Thyroid gland (tissue), 4 donors: ENCODE measurements at regions not wholly inside any gene's neighbourhood (a gene's known extent, or its start where the extent isn't known, plus 50 kb on each side); places are given as distances from the start of the nearest gene placed in this dataset.

ENCODE experiments used
- DNase-seq, 2 donors: peaks; one replicate each; pipeline ENCODE4 v3.0.0-alpha.2; 2019
- H3K27ac ChIP-seq, 3 donors: fragments of 200-600 bp; sonication (generic); 1 replicate in 2 of 3; 2 replicates in 1 of 3; pipeline ENCODE4 v1.5.1; 2016 to 2019; ENCODE audit warnings: mild to moderate bottlenecking in 1 of 3, moderate library complexity in 1 of 3
- H3K27me3 ChIP-seq: fragments of 200-600 bp; sonication (generic); one replicate; pipeline ENCODE4 v1.5.1; 2019
- H3K36me3 ChIP-seq, 2 donors: fragments of 200-600 bp; sonication (generic); one replicate each; pipeline ENCODE4 v1.5.1; 2016 to 2019
- H3K4me1 ChIP-seq, 2 donors: fragments of 200-600 bp; sonication (generic); one replicate each; pipeline ENCODE4 v1.5.1; 2017 to 2019
- H3K4me3 ChIP-seq, 3 donors: fragments of 200-600 bp; sonication (generic); replicated peaks in 1 of 3; 1 replicate in 2 of 3; 2 replicates in 1 of 3; pipeline ENCODE4 v1.5.1; 2016; ENCODE audit warnings: mild to moderate bottlenecking in 1 of 3
- H3K9me3 ChIP-seq: fragments of 200-600 bp; sonication (generic); one replicate; pipeline ENCODE4 v1.5.1; 2017
- CTCF ChIP-seq, 6 experiments: fragments of 200-600 bp in 3 of 6; fragments of 450-650 bp in 3 of 6; sonication (generic) in 3 of 6; IDR thresholded peaks; one replicate each; pipeline ENCODE4 v1.5.1; 2016 to 2019; ENCODE audit warnings: antibody characterized with exemption in 6 of 6, mild to moderate bottlenecking in 2 of 6, inconsistent platforms in 1 of 6, moderate library complexity in 1 of 6
- POLR2A ChIP-seq, 2 donors: fragments of 450-650 bp; IDR thresholded peaks; one replicate each; pipeline ENCODE4 v1.6.1; 2017; ENCODE audit warnings: antibody characterized with exemption in 2 of 2, mild to moderate bottlenecking in 2 of 2, moderate library complexity in 1 of 2
- WGBS, 2 donors: methylation state at CpG; one replicate each; pipeline ENCODE4 v1.1.5; 2017; 5-methylcytosine and 5-hydroxymethylcytosine counted together
- intact Hi-C: fragments of 100-400 bp; cut with DNase I; formaldehyde crosslinking; loops from one replicate; pipeline ENCODE4 v1.15.1; 2023

GRCh38 chr4:34139346-34139745, 2105.0 kb downstream of the ARAP2 start:
- Histone ChIP-seq H3K4me3 (no peak overlapping the region), H3K27me3 (no peaks in the 10 kb centered on the region), H3K27ac (no peak overlapping the region), H3K9me3 (no peaks in the 10 kb centered on the region), H3K4me1 (no peaks in the 10 kb centered on the region), H3K36me3 (no peaks in the 10 kb centered on the region)
- intact Hi-C loops = no loop called here
- TF ChIP-seq CTCF (IDR thresholded peaks at IDR 0.05) (no peak), POLR2A (IDR thresholded peaks at IDR 0.05) (no peak)
- DNase-seq = no peak

GRCh38 chr4:34148322-34148908, 2095.9 kb downstream of the ARAP2 start:
- no peaks in the 10 kb centered on the region for H3K27me3 ChIP-seq
- H3K4me1 ChIP-seq = no peaks in the 10 kb centered on the region
- no peak overlapping the region for H3K4me3 ChIP-seq
- H3K27ac ChIP-seq = no peak overlapping the region
- no peaks in the 10 kb centered on the region for H3K36me3 ChIP-seq
- 74 to 82% methylated on average over 2 of the region's 2 CpGs for WGBS, 2 donors
- TF ChIP-seq POLR2A (IDR thresholded peaks at IDR 0.05) (no peak), CTCF (IDR thresholded peaks at IDR 0.05) (no peak)
- intact Hi-C loops = no loop called here
- no peak for DNase-seq
- H3K9me3 ChIP-seq = no peaks in the 10 kb centered on the region

GRCh38 chr4:34157547-34157946, 2086.8 kb downstream of the ARAP2 start:
- intact Hi-C loops = no loop called here
- Histone ChIP-seq H3K4me3 (no peak overlapping the region), H3K4me1 (no peaks in the 10 kb centered on the region), H3K27me3 (no peaks in the 10 kb centered on the region), H3K27ac (no peak overlapping the region), H3K9me3 (no peaks in the 10 kb centered on the region), H3K36me3 (no peaks in the 10 kb centered on the region)
- no peak for TF ChIP-seq CTCF (IDR thresholded peaks at IDR 0.05)
- no peak for TF ChIP-seq POLR2A (IDR thresholded peaks at IDR 0.05)
- DNase-seq = no peak

- no peaks in the 10 kb centered on the region for H3K4me1 ChIP-seq
- no peak overlapping the region for H3K27ac ChIP-seq
- H3K36me3 ChIP-seq = no peaks in the 10 kb centered on the region
- H3K9me3 ChIP-seq = no peaks in the 10 kb centered on the region
- WGBS, 2 donors = 91 to 100% methylated on average over 1 of the region's 1 CpG
- DNase-seq = no peak
- TF ChIP-seq POLR2A (IDR thresholded peaks at IDR 0.05) (no peak), CTCF (IDR thresholded peaks at IDR 0.05) (no peak)
- no peak overlapping the region for H3K4me3 ChIP-seq
- H3K27me3 ChIP-seq = no peaks in the 10 kb centered on the region
- intact Hi-C loops = no loop called here
Measured at GRCh38 chr4:34158878-34159277, 2085.4 kb downstream of the ARAP2 start.

GRCh38 chr4:34170946-34171345, 2073.4 kb downstream of the ARAP2 start:
- no peaks in the 10 kb centered on the region for H3K27me3 ChIP-seq
- TF ChIP-seq POLR2A (IDR thresholded peaks at IDR 0.05) (no peak), CTCF (IDR thresholded peaks at IDR 0.05) (no peak)
- no peaks in the 10 kb centered on the region for H3K36me3 ChIP-seq
- no peak overlapping the region for H3K27ac ChIP-seq
- H3K9me3 ChIP-seq = no peaks in the 10 kb centered on the region
- no peak overlapping the region for H3K4me3 ChIP-seq
- WGBS, 2 donors = 75 to 82% methylated on average over 1 of the region's 1 CpG
- intact Hi-C loops = no loop called here
- no peak for DNase-seq
- no peaks in the 10 kb centered on the region for H3K4me1 ChIP-seq
